Left renal pelvis (tissue), 4 donors: ENCODE measurements at regions not wholly inside any gene's neighbourhood (a gene's known extent, or its start where the extent isn't known, plus 50 kb on each side); places are given as distances from the start of the nearest gene placed in this dataset.

Experiments
- DNase-seq, 4 donors: peaks; one replicate each; pipeline ENCODE4 v3.0.0-alpha.2; 2013; ENCODE audit warnings: low read depth in 4 of 4, low spot score in 3 of 4

- DNase-seq = no peak
Measured at GRCh38 chr3:78139166-78139565, 1099.3 kb downstream of the ROBO2 start.

DNA sequence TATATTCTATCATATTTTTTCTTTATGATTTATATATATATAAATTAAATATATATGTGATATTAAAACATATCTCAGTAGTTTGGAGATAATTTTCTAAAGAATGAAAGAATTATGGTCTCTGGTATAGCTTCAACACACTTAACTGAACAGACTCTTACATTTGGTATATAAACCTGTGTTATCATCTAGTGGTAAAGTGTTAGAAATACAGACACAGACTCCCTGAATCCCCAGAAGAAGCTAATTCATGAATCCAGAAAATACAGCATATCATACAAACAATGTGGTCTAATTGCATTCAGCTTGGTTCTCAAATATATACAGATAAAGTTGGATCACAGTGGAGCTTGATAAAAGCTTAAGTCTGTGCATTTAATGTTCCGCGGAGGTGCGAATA is 1100.4 kb downstream of the ROBO2 start:
- DNase-seq = no peak

GRCh38 chr3:78140866-78141265 is 1101.0 kb downstream of the ROBO2 start:
- DNase-seq = no peak

DNA sequence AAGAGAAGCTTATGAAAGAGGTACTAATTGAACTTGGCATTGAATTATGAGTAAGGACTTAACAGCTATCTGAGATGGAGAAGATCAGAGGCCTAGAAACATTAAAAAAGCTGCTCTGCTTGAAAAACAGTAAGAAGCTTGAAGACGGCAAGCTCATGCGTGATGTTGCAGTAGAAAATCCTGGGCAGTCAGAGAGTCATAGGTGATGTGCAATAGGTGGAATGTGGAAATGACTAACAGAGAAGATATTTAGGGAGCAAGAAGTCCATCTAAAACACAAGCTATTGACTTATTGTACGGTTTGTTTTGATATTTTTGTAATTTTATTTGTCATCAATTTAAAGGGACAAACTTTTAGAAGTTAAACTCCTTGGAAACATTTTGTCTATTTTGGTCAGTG is 1101.4 kb downstream of the ROBO2 start:
- DNase-seq = no peak

DNA sequence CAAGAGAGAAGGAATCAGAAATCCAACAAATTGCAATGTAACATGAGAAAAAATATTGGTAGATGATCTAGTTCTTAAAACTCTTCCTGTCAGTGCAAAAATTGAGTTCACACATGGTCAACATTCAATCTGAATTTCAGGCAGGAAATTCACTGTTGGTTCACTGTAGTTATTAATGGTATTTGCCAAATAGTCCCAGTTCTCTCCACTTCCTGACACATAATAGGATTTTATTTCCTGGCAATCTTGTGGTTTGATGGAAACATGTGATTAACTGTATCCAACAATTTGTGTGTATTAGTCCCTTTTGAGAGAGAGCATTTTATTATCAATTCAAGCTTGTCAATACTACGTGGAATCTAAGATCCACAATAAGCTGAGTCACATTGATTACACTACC is 1103.1 kb downstream of the ROBO2 start:
- DNase-seq = no peak

- DNase-seq = no peak
Measured at GRCh38 chr3:78148986-78149717, 1109.3 kb downstream of the ROBO2 start.

- DNase-seq = no peak
Measured at GRCh38 chr3:78153973-78154372, 1114.1 kb downstream of the ROBO2 start.

DNA sequence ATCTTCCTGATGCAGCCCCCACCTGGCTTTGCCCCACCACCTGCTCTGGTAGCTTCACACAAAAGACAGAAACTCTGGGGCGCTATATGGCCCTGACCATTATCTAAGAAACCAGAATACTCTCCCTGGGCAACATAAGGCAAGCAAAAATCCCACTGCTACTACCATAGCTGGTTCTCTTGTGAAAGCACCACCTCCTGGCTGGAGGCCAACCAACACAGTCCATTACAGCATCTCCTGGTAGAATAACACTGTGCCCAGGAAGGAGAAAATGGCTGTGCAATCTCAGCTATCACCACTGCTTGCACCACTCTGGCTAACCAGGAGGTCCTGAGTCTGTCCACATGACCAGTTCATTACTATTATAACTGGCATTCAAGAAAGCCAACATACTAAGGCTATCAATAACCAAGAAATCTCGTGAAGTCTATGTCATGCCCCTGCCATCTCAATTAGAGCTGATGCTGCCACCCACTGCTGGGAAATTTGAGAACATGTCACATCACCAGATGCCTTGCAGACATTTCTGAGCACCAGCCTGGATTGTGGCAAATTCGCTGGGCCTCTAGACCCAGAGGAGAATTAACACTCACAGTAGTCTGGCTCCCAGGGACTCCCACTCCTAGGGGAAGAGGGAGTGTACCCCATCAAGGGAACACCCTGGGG is 1114.8 kb downstream of the ROBO2 start:
- no peak for DNase-seq

- no peak for DNase-seq
Measured at GRCh38 chr3:78161736-78162135, 1121.8 kb downstream of the ROBO2 start.

DNA sequence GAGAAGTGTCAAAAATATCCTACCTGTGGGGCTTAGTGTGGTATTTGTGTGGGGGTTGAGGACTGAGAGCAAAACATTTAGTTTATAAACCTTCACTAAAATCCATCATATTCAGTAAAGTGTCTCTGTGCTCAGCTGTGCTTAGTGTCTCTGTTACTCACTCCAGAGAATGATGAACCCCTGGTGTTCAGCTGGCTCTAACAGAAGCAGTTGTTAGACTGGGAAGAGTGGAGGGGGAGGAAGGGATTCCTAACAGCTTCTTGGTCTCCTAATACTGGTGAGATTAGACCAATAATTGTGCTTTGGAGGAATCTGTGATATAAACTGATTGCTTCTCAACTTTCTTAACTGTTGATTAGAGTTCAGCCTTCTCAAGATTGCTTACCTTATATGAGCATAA is 1123.5 kb downstream of the ROBO2 start:
- DNase-seq = no peak

DNA sequence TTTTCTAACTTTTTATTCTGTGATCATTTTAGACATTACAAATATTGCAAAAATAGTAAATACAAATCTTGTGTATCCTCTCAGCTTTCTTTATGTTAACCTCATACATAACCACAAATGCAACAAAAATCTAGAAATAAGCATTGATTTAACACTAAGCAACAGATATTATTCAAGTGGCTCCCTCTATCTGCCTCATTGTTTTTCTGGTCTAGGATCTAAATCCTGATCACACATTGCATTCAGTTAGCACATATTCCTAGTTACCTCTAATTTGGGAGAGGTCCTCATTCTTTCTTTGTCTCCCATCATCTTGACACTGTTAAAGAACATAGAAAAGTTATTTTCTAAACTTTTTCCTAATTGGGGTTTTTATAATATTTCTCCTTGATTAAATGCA is 1126.0 kb downstream of the ROBO2 start:
- DNase-seq = no peak

- DNase-seq = no peak
Measured at GRCh38 chr3:78174821-78175220, 1134.9 kb downstream of the ROBO2 start.

- no peak for DNase-seq
Measured at GRCh38 chr3:78176869-78177268, 1137.0 kb downstream of the ROBO2 start.

DNA sequence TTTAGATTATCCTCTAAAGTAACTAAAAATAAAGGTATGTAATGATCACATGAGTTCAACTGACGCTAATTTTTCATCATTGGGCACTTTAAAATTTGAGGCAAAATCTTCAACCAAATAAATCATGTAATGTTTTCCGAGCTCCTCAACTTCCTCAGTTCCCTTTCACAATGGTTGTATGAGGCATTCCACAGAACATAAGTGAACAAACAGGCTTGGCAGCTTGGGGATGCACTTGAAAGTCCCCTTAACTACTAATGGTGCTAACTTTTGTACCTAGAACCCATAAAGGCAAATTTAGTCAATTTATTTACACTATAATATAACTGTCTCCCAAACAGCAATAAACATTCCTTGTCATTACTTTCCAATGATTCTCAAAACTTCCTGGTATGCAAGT is 1137.9 kb downstream of the ROBO2 start:
- no peak for DNase-seq

- no peak for DNase-seq
Measured at GRCh38 chr3:78178209-78178608, 1138.3 kb downstream of the ROBO2 start.

DNA sequence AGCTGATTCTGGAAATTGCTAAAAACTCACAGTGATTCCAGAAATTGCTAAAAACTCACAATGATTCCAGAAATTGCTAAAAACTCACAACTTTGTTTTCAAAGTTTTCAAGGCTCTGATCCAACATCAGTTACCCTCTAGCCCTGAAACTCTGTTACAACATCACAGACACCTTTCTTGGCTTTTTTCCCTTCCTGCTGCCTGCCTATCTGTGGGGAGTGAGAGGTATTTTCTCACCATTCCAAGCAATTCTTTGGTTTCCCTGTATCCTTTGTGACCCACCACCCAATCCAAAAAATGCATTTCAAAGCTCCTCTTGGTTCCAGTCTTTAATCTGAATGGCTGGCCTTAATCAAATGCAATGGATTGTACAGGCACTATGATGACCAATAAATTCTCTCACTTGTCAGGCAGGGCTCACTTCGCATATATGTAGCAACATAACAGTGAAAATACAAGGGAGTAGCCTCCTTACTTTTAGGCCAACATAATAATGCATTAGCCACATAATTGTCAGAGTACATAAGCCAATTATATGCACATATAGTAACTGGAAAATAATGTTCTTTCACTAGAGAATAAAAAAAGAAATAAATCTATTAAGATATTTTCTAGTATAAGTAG is 1139.0 kb downstream of the ROBO2 start:
- DNase-seq = no peak

GRCh38 chr3:78183906-78184599 is 1144.2 kb downstream of the ROBO2 start:
- no peak for DNase-seq

- DNase-seq = no peak
Measured at GRCh38 chr3:78186404-78186803, 1146.5 kb downstream of the ROBO2 start.

- no peak for DNase-seq
Measured at GRCh38 chr3:78201091-78201490, 1161.2 kb downstream of the ROBO2 start.

DNA sequence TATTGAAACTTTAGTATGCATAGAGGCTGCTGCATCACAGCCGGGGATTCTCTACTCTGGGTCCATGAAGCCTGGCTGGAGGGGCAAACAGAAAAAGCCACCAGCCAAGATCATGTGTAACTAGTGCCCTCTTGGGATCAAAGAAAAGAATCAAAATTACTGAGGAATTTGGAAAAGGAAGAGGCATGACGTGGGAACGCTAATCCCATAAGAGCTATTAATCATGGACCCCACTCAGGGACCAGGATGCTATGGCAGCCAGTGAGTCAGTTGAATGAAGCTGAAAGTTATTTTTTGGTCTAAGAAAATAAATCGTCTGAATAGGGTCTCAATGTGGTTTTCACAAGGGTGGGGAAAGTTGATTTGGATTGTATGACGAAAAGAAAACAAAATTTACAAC is 1165.1 kb downstream of the ROBO2 start:
- DNase-seq = peak; percentile 12 to 23 (median 18)

GRCh38 chr3:78221300-78221699 is 1181.4 kb downstream of the ROBO2 start:
- no peak for DNase-seq
